Right lung (tissue), 2 donors: ENCODE measurements at regions not wholly inside any gene's neighbourhood (a gene's known extent, or its start where the extent isn't known, plus 50 kb on each side); places are given as distances from the start of the nearest gene placed in this dataset.

Experiments used
- DNase-seq, 2 donors: peaks; one replicate each; pipeline ENCODE4 v3.0.0-alpha.2; 2013

GRCh38 chr3:72591522-72592421 is 256.5 kb downstream of the SHQ1 start:
- peak; percentile 63 to 74 for DNase-seq

GRCh38 chr3:72590732-72591221 is 257.5 kb downstream of the SHQ1 start:
- DNase-seq: no peak

- DNase-seq: no peak
Observed at GRCh38 chr3:72587282-72587681, 261.0 kb downstream of the SHQ1 start.

- no peak for DNase-seq
Observed at GRCh38 chr3:72586694-72587093, 261.6 kb downstream of the SHQ1 start.

GRCh38 chr3:72585966-72586365 is 262.3 kb downstream of the SHQ1 start:
- DNase-seq: no peak

- DNase-seq: no peak
Observed at GRCh38 chr3:72584262-72584661, 264.0 kb downstream of the SHQ1 start.

- no peak for DNase-seq
Observed at GRCh38 chr3:72582963-72583362, 265.3 kb downstream of the SHQ1 start.

GRCh38 chr3:72582211-72582878 is 265.9 kb downstream of the SHQ1 start:
- DNase-seq: no peak

GRCh38 chr3:72580900-72581299 is 267.3 kb downstream of the SHQ1 start:
- DNase-seq: no peak

- no peak for DNase-seq
Observed at GRCh38 chr3:72580246-72580756, 267.9 kb downstream of the SHQ1 start.

GRCh38 chr3:72579581-72580245 is 268.5 kb downstream of the SHQ1 start:
- DNase-seq: no peak

GRCh38 chr3:72579191-72579580 is 269.1 kb downstream of the SHQ1 start:
- no peak for DNase-seq

GRCh38 chr3:72577190-72577589 is 271.1 kb downstream of the SHQ1 start:
- DNase-seq: no peak

GRCh38 chr3:72576563-72576962 is 271.7 kb downstream of the SHQ1 start:
- no peak for DNase-seq

- DNase-seq: no peak
Observed at GRCh38 chr3:72574144-72574543, 274.1 kb downstream of the SHQ1 start.

- no peak for DNase-seq
Observed at GRCh38 chr3:72573051-72573450, 275.2 kb downstream of the SHQ1 start.

GRCh38 chr3:72572489-72573007 is 275.7 kb downstream of the SHQ1 start:
- DNase-seq: no peak

GRCh38 chr3:72571638-72572114 is 276.6 kb downstream of the SHQ1 start:
- no peak for DNase-seq

GRCh38 chr3:72571052-72571451 is 277.2 kb downstream of the SHQ1 start:
- DNase-seq: no peak

GRCh38 chr3:72569754-72570440 is 278.3 kb downstream of the SHQ1 start:
- no peak for DNase-seq

- no peak for DNase-seq
Observed at GRCh38 chr3:72568083-72568482, 280.2 kb downstream of the SHQ1 start.
